B cell (primary cell): ENCODE measurements at regions not wholly inside any gene's neighbourhood (a gene's known extent, or its start where the extent isn't known, plus 50 kb on each side); places are given as distances from the start of the nearest gene placed in this dataset.

Experiments
- ATAC-seq: fragments of 200-7000 bp; cut with Tn5 transposase; one replicate; pipeline ENCODE4 v1.10.0; 2021; ENCODE audit warnings: low read depth, mild to moderate bottlenecking, moderate number of reproducible peaks, moderate library complexity
- CTCF ChIA-PET: fragments of 350-600 bp; sonication (Branson Sonifier 250); formaldehyde crosslinking; loops from one replicate; lab custom pipeline; 2021; ENCODE audit warnings: antibody characterized with exemption, inconsistent platforms; lab: Charles Lee
- POLR2A ChIA-PET: fragments of 350-600 bp; sonication (Branson Sonifier 250); formaldehyde crosslinking; loops from one replicate; lab custom pipeline; 2021; ENCODE audit warnings: antibody characterized with exemption; lab: Charles Lee
- DNase-seq: peaks from one replicate; pipeline ENCODE4 v3.0.0; 2013
- H2AFZ ChIP-seq: 2 replicates; pipeline ENCODE4 v1.6.1; 2012; ENCODE audit warnings: mild to moderate bottlenecking, low read depth, low read length; ENCODE audit not compliant: insufficient read depth, poor library complexity, severe bottlenecking
- H3K27ac ChIP-seq, 2 donors: 1 replicate in 1 of 2; 2 replicates in 1 of 2; pipeline ENCODE4 v1.5.1; 2012 to 2013; ENCODE audit warnings: low read length in 2 of 2, mild to moderate bottlenecking in 2 of 2, moderate library complexity in 1 of 2
- H3K27me3 ChIP-seq, 4 experiments: fragments of 200-600 bp in 1 of 4; sonication (generic) in 1 of 4; replicated peaks in 1 of 4; 1 replicate in 2 of 4; 2 replicates in 2 of 4; pipeline versions ENCODE4 v1.6.1 to v1.7.0; 2013 to 2016; ENCODE audit warnings: low read length in 3 of 4, mild to moderate bottlenecking in 2 of 4, mixed read lengths in 1 of 4, moderate library complexity in 1 of 4; ENCODE audit not compliant: insufficient read depth in 4 of 4, control insufficient read depth in 3 of 4; ENCODE audit errors: control extremely low read depth in 1 of 4
- H3K36me3 ChIP-seq, 2 experiments: replicated peaks in 1 of 2; 1 replicate in 1 of 2; 2 replicates in 1 of 2; pipeline versions ENCODE4 v1.6.1 to v1.7.1; 2013; ENCODE audit warnings: low read length in 1 of 2; ENCODE audit not compliant: insufficient read depth in 2 of 2, control insufficient read depth in 1 of 2; ENCODE audit errors: control extremely low read depth in 1 of 2, extremely low read depth in 1 of 2
- H3K4me1 ChIP-seq, 2 donors: fragments of 200-600 bp in 1 of 2; sonication (generic) in 1 of 2; 1 replicate in 1 of 2; 2 replicates in 1 of 2; pipeline versions ENCODE4 v1.5.1 to v1.6.1; 2013 to 2017; ENCODE audit warnings: low read length in 2 of 2; ENCODE audit not compliant: control insufficient read depth in 2 of 2, insufficient read depth in 2 of 2
- H3K4me2 ChIP-seq: replicated peaks from 2 replicates; pipeline ENCODE3; 2012; ENCODE audit warnings: mild to moderate bottlenecking, low read depth, low read length; ENCODE audit not compliant: poor library complexity, severe bottlenecking
- H3K4me3 ChIP-seq, 5 experiments: fragments of 200-600 bp in 1 of 5; sonication (generic) in 1 of 5; 1 replicate in 3 of 5; 2 replicates in 2 of 5; pipeline versions ENCODE4 v1.5.1 to v1.7.0; 2011 to 2016; ENCODE audit warnings: low read length in 4 of 5, mild to moderate bottlenecking in 4 of 5, low read depth in 2 of 5, control low read depth in 1 of 5, moderate library complexity in 1 of 5; ENCODE audit not compliant: insufficient read depth in 1 of 5; ENCODE audit errors: control extremely low read depth in 1 of 5, extremely low read depth in 1 of 5
- H3K79me2 ChIP-seq: fragments of 200-600 bp; sonication (generic); one replicate; pipeline ENCODE4 v1.6.0; 2016; ENCODE audit warnings: low read length; ENCODE audit not compliant: control insufficient read depth, insufficient read depth
- H3K9ac ChIP-seq: fragments of 200-600 bp; sonication (generic); 2 replicates; pipeline ENCODE4 v1.6.1; 2017; ENCODE audit warnings: mild to moderate bottlenecking, low read length, moderate library complexity
- H3K9me3 ChIP-seq, 3 donors: one replicate each; pipeline versions ENCODE4 v1.6.1 to v1.7.1; 2013; ENCODE audit warnings: low read length in 2 of 3; ENCODE audit not compliant: control insufficient read depth in 2 of 3, insufficient read depth in 1 of 3; ENCODE audit errors: control extremely low read depth in 1 of 3
- H4K20me1 ChIP-seq: 2 replicates; pipeline ENCODE4 v1.6.0; 2012; ENCODE audit warnings: mild to moderate bottlenecking, low read length; ENCODE audit not compliant: insufficient read depth, control insufficient read depth, poor library complexity, severe bottlenecking
- H3K27ac Mint-ChIP-seq: one replicate; pipeline ENCODE4 v1.8.0; 2021; ENCODE audit warnings: mixed read lengths
- H3K27me3 Mint-ChIP-seq: one replicate; pipeline ENCODE4 v1.8.0; 2021; ENCODE audit warnings: mixed read lengths
- H3K4me1 Mint-ChIP-seq: one replicate; pipeline ENCODE4 v1.8.0; 2021; ENCODE audit warnings: mixed read lengths
- H3K4me3 Mint-ChIP-seq: one replicate; pipeline ENCODE4 v1.8.0; 2021; ENCODE audit warnings: mixed read lengths
- H3K9me3 Mint-ChIP-seq: one replicate; pipeline ENCODE4 v1.8.0; 2022; ENCODE audit warnings: mixed read lengths; ENCODE audit not compliant: insufficient read depth
- EZH2 ChIP-seq: IDR thresholded peaks from 2 replicates; pipeline ENCODE4 v1.6.1; 2012; ENCODE audit warnings: borderline replicate concordance, low read depth, mild to moderate bottlenecking, moderate library complexity, low read length; ENCODE audit not compliant: insufficient read depth, poor library complexity, severe bottlenecking
- WGBS: methylation state at CpG from one replicate; pipeline ENCODE4 v1.1.5; 2013; ENCODE audit warnings: missing lambda C conversion rate; ENCODE audit not compliant: insufficient coverage; 5-methylcytosine and 5-hydroxymethylcytosine counted together
- intact Hi-C: fragments of 100-400 bp; cut with micrococcal nuclease; formaldehyde crosslinking; loops from one replicate; pipeline ENCODE4 v1.10.0; 2022
- TF ChIP-seq, protein P1 (sequence below): fragments of 200-600 bp; IDR thresholded peaks from one replicate; pipeline ENCODE4 v1.8.0; 2022; ENCODE audit warnings: antibody characterized with exemption, mild to moderate bottlenecking

DNA sequence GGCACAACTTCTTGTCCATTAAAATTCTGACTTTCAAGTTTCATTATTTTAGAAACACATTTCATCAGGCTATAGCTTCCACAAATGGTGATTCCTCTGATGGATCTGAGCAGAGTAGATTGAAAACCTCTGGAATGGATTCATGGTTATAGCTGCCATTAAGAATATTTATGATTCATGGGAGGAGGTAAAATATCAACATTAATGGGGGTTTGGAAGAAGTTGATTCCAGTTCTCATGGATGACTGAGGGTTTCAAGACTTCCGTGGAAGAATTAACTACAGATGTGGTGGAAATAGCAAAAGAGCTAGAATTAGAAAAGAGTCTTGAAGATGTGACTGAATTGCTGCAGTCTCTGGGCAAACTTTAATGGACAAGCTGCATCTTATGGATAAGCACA lies 797.4 kb downstream of the SUCLG1 start:
- Histone ChIP-seq H3K4me1 (no peaks in the 10 kb centered on the region), H2AFZ (no peak overlapping the region), H3K4me3 (no peak overlapping the region), H3K36me3 (no peaks in the 10 kb centered on the region), H3K79me2 (no peaks in the 10 kb centered on the region), H3K9me3 (no peaks in the 10 kb centered on the region), H3K27ac (no peak overlapping the region), H3K27me3 (no peaks in the 10 kb centered on the region), H3K9ac (no peak overlapping the region), H4K20me1 (no peaks in the 10 kb centered on the region), H3K4me2 (no peak overlapping the region)
- intact Hi-C loops: no loop called here
- Mint-ChIP-seq H3K27me3 (no peaks in the 10 kb centered on the region), H3K27ac (no peak overlapping the region), H3K9me3 (no peaks in the 10 kb centered on the region), H3K4me3 (no peak overlapping the region), H3K4me1 (no peaks in the 10 kb centered on the region)
- no peak for ATAC-seq
- CTCF ChIA-PET: no interaction called here
- POLR2A ChIA-PET: no interaction called here
- 100% methylated on average over 1 of the region's 1 CpG for WGBS
- TF ChIP-seq, protein P1, sequence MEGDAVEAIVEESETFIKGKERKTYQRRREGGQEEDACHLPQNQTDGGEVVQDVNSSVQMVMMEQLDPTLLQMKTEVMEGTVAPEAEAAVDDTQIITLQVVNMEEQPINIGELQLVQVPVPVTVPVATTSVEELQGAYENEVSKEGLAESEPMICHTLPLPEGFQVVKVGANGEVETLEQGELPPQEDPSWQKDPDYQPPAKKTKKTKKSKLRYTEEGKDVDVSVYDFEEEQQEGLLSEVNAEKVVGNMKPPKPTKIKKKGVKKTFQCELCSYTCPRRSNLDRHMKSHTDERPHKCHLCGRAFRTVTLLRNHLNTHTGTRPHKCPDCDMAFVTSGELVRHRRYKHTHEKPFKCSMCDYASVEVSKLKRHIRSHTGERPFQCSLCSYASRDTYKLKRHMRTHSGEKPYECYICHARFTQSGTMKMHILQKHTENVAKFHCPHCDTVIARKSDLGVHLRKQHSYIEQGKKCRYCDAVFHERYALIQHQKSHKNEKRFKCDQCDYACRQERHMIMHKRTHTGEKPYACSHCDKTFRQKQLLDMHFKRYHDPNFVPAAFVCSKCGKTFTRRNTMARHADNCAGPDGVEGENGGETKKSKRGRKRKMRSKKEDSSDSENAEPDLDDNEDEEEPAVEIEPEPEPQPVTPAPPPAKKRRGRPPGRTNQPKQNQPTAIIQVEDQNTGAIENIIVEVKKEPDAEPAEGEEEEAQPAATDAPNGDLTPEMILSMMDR: no peak
- TF ChIP-seq EZH2: no peak
- DNase-seq: no peak

DNA sequence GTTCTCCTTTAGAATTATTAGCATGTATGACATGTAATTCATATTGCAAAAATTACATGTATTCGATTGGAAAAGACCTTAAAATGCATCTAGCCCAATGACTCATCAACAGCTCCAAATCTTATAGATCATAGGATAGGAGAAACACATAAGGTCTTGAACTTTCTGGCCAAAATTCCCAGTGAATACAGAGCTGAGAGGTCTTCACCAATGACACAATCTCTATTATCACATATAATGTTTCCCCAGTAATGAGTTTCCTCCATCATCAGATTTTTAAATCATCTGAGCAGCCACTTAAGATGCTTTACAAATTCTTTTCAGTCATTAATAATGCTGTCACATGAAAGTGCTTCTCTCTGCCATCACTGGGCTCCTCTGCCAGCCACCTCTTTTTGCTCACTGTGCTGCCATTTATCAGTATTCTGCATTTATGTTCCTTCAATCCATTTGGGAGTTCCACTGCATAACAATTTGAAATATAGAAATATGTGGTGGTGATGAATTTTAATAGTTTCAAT lies 804.9 kb downstream of the SUCLG1 start:
- POLR2A ChIA-PET: no interaction called here
- no CpG with 5 or more reads among the region's 1 CpG for WGBS
- Mint-ChIP-seq H3K9me3 (no peaks in the 10 kb centered on the region), H3K27me3 (no peaks in the 10 kb centered on the region), H3K4me1 (no peaks in the 10 kb centered on the region), H3K27ac (no peak overlapping the region), H3K4me3 (no peak overlapping the region)
- no peaks in the 10 kb centered on the region for H3K9me3 ChIP-seq
- H3K4me3 ChIP-seq: no peak overlapping the region
- intact Hi-C loops: no loop called here
- DNase-seq (no peak), ATAC-seq (no peak)
- no peaks in the 10 kb centered on the region for H4K20me1 ChIP-seq
- H2AFZ ChIP-seq: no peak overlapping the region
- no peaks in the 10 kb centered on the region for H3K27me3 ChIP-seq
- no peaks in the 10 kb centered on the region for H3K36me3 ChIP-seq
- no peak overlapping the region for H3K27ac ChIP-seq
- CTCF ChIA-PET: no interaction called here
- H3K79me2 ChIP-seq: no peaks in the 10 kb centered on the region
- H3K4me2 ChIP-seq: no peak overlapping the region
- H3K9ac ChIP-seq: no peak overlapping the region
- H3K4me1 ChIP-seq: no peaks in the 10 kb centered on the region
- TF ChIP-seq, protein P1: no peak
- no peak for TF ChIP-seq EZH2
